Endothelial cell of umbilical vein (primary cell): ENCODE measurements at regions not wholly inside any gene's neighbourhood (a gene's known extent, or its start where the extent isn't known, plus 50 kb on each side); places are given as distances from the start of the nearest gene placed in this dataset.

Source experiments
- BruUV-seq: library from RNA; stranded (reverse); fragments of 400-500 nt; replicated peaks from 2 replicates; lab custom pipeline; 2021; lab: Mats Ljungman, UMichigan
- CTCF ChIA-PET: fragments of 300-600, 350-600 bp; sonication (Branson Sonifier 250); formaldehyde crosslinking; loops from one replicate; lab custom pipeline; 2021; ENCODE audit warnings: antibody characterized with exemption, inconsistent platforms; lab: Charles Lee
- POLR2A ChIA-PET: fragments of 300-600, 350-600 bp; sonication (Branson Sonifier 250); formaldehyde crosslinking; loops from one replicate; lab custom pipeline; 2021; ENCODE audit warnings: antibody characterized with exemption, inconsistent platforms; lab: Charles Lee
- DNase-seq: peaks from one replicate; pipeline ENCODE4 v3.0.0-alpha.2; 2011; ENCODE audit warnings: low read depth, low spot score
- FAIRE-seq: peaks from 2 replicates; lab custom pipeline; 2011; peaks lifted over from hg19 to GRCh38; lab: Jason Lieb, UNC
- H2AFZ ChIP-seq: 2 replicates; pipeline ENCODE4 v1.6.0; 2012; ENCODE audit warnings: low read depth, low read length, control low read depth, inconsistent platforms
- H3K27ac ChIP-seq: 2 replicates; pipeline ENCODE4 v1.5.1; 2011; ENCODE audit warnings: low read depth, mild to moderate bottlenecking, control low read depth, low read length, moderate library complexity; ENCODE audit not compliant: insufficient read depth
- H3K27me3 ChIP-seq, 2 experiments: 2 replicates each; pipeline versions ENCODE4 v1.6.0 to v1.6.1; 2011; ENCODE audit warnings: low read length in 2 of 2, mixed read lengths in 1 of 2; ENCODE audit not compliant: control insufficient read depth in 2 of 2, insufficient read depth in 2 of 2
- H3K36me3 ChIP-seq, 2 experiments: 2 replicates in 1 of 2; 3 replicates in 1 of 2; pipeline ENCODE4 v1.5.1; 2011; ENCODE audit warnings: low read length in 2 of 2, mild to moderate bottlenecking in 1 of 2, moderate library complexity in 1 of 2; ENCODE audit not compliant: control insufficient read depth in 2 of 2, insufficient read depth in 2 of 2; ENCODE audit errors: extremely low read depth in 1 of 2
- H3K4me1 ChIP-seq: 3 replicates; pipeline ENCODE4 v1.5.1; 2011; ENCODE audit warnings: mild to moderate bottlenecking, low read length; ENCODE audit not compliant: control insufficient read depth, insufficient read depth; ENCODE audit errors: extremely low read depth
- H3K4me2 ChIP-seq: 2 replicates; pipeline ENCODE4 v1.6.1; 2011; ENCODE audit warnings: low read length, control low read depth, mixed read lengths; ENCODE audit not compliant: insufficient read depth
- H3K4me3 ChIP-seq, 3 experiments: fragments of 200-600 bp in 1 of 3; sonication (generic), shearing (Covaris generic) in 1 of 3; replicated peaks in 1 of 3; 2 replicates each; pipeline ENCODE4 v1.5.1; 2011 to 2016; ENCODE audit warnings: control low read depth in 3 of 3, low read length in 3 of 3, mild to moderate bottlenecking in 2 of 3, inconsistent platforms in 1 of 3, low read depth in 1 of 3, moderate library complexity in 1 of 3; ENCODE audit not compliant: insufficient read depth in 1 of 3
- H3K79me2 ChIP-seq: 2 replicates; pipeline ENCODE4 v1.6.0; 2012; ENCODE audit warnings: low read length, inconsistent platforms; ENCODE audit not compliant: control insufficient read depth, insufficient read depth
- H3K9ac ChIP-seq: replicated peaks from 2 replicates; pipeline ENCODE3; 2011; ENCODE audit warnings: low read length, control low read depth; ENCODE audit not compliant: insufficient read depth; ENCODE audit errors: extremely low read depth
- H3K9me1 ChIP-seq: replicated peaks from 3 replicates; pipeline ENCODE4 v1.6.0; 2011; ENCODE audit warnings: mild to moderate bottlenecking, low read length; ENCODE audit not compliant: control insufficient read depth, insufficient read depth; ENCODE audit errors: extremely low read depth
- H3K9me3 ChIP-seq: replicated peaks from 2 replicates; pipeline ENCODE4 v1.5.1; 2012; ENCODE audit warnings: low read length, inconsistent platforms; ENCODE audit not compliant: control insufficient read depth, insufficient read depth
- H4K20me1 ChIP-seq: replicated peaks from 2 replicates; pipeline ENCODE3; 2011; ENCODE audit warnings: mild to moderate bottlenecking, low read length; ENCODE audit not compliant: control insufficient read depth, insufficient read depth; ENCODE audit errors: extremely low read depth
- CTCF ChIP-seq, 2 donors: IDR thresholded peaks; 1 replicate in 1 of 2; 2 replicates in 1 of 2; pipeline ENCODE4 v1.5.1; 2011; ENCODE audit warnings: low read length in 2 of 2, mild to moderate bottlenecking in 2 of 2, moderate library complexity in 2 of 2, control low read depth in 1 of 2, inconsistent platforms in 1 of 2, low read depth in 1 of 2; ENCODE audit not compliant: insufficient read depth in 1 of 2; ENCODE audit errors: extremely low read depth in 1 of 2
- EZH2 ChIP-seq: IDR thresholded peaks from 2 replicates; pipeline ENCODE4 v1.6.1; 2012; ENCODE audit warnings: borderline replicate concordance, low read depth, mild to moderate bottlenecking, moderate library complexity, low read length, inconsistent platforms; ENCODE audit not compliant: severe bottlenecking
- FOS ChIP-seq: IDR thresholded peaks from 2 replicates; pipeline ENCODE4 v1.6.1; 2011; ENCODE audit warnings: mild to moderate bottlenecking, low read length, moderate library complexity, borderline replicate concordance; ENCODE audit not compliant: insufficient read depth
- GATA2 ChIP-seq: IDR thresholded peaks from 2 replicates; pipeline ENCODE4 v1.7.0; 2011; ENCODE audit warnings: low read depth, mild to moderate bottlenecking, moderate library complexity, mixed read lengths, low read length; ENCODE audit not compliant: insufficient read length, insufficient read depth
- JUN ChIP-seq: IDR thresholded peaks from 2 replicates; pipeline ENCODE4 v1.6.1; 2011; ENCODE audit warnings: borderline replicate concordance, low read depth; ENCODE audit not compliant: insufficient read length, insufficient read depth
- MAX ChIP-seq: IDR thresholded peaks from 2 replicates; pipeline ENCODE4 v1.6.1; 2011; ENCODE audit not compliant: insufficient read depth, insufficient read length
- MYC ChIP-seq: IDR thresholded peaks from one replicate; pipeline ENCODE4 v1.6.1; 2011; ENCODE audit warnings: mild to moderate bottlenecking, low read depth, low read length
- POLR2A ChIP-seq: IDR thresholded peaks from 2 replicates; pipeline ENCODE4 v1.6.1; 2012; ENCODE audit warnings: low read depth, mild to moderate bottlenecking, control low read depth, low read length
- POLR2AphosphoS5 ChIP-seq: IDR thresholded peaks from 2 replicates; pipeline ENCODE4 v1.6.1; 2012; ENCODE audit warnings: low read depth, mild to moderate bottlenecking, control low read depth, low read length, moderate library complexity; ENCODE audit not compliant: insufficient read depth
- dilution Hi-C: fragments of 300-500 bp; cut with MboI; formaldehyde crosslinking; loops from one replicate; pipeline ENCODE4 v1.15.0; 2019; ENCODE audit warnings: low sequenced_read_pairs; ENCODE audit not compliant: extremely low pct_ligation_motif_present
- intact Hi-C: fragments of 100-400 bp; cut with micrococcal nuclease; formaldehyde crosslinking; loops from one replicate; pipeline ENCODE4 v1.10.0; 2022

DNA sequence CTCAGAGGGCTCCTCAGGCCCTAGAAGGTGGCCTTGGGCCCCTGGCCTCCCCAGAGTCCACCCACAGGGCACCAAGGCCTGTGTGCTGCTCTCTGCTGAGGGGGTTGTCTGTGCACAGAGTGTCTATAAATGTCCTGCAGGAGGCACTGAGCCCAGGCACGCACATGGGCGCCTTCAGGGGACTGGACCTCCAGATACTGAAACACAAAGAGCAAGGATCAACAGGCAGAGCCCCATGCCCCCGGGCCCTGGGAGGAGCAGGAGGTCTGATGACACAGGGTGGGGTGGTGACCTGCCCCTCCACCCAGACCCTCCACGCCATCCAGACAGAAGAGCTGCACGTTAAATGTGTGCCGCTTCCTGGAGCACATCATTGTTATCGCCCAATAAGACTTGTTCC lies 64.6 kb upstream of the SIMC1 start:
- intact Hi-C loops = no loop called here

More for the DNA sequence above, 64.6 kb upstream of the SIMC1 start:
- H2AFZ ChIP-seq = no peak overlapping the region
- H3K4me2 ChIP-seq = no peak overlapping the region
- H3K4me1 ChIP-seq = no peaks in the 10 kb centered on the region
- ChIA-PET POLR2A (no interaction called here), CTCF (interaction anchor here (0.8 kb wide), 1 partner anchor 21 kb away, joined by 3 read pairs; no protein-coding TSS in a partner anchor)
- BruUV-seq = no TSS peak
- no peaks in the 10 kb centered on the region for H3K9me3 ChIP-seq
- no peaks in the 10 kb centered on the region for H3K27me3 ChIP-seq
- no peaks in the 10 kb centered on the region for H3K9me1 ChIP-seq
- dilution Hi-C loops = no loop called here
- TF ChIP-seq MAX (no peak), GATA2 (no peak), CTCF (IDR thresholded peaks at IDR 0.05; ENCODE audit: extremely low read depth in 1 of 2, insufficient read depth in 1 of 2, low read depth in 1 of 2, low read length in 2 of 2) (no peak), JUN (no peak), MYC (no peak), POLR2AphosphoS5 (no peak), FOS (no peak), POLR2A (no peak), EZH2 (no peak)
- no peak overlapping the region for H3K9ac ChIP-seq
- H3K36me3 ChIP-seq = no peaks in the 10 kb centered on the region
- no peak overlapping the region for H3K27ac ChIP-seq
- FAIRE-seq (no peak), DNase-seq (no peak)
- H4K20me1 ChIP-seq = no peaks in the 10 kb centered on the region
- no peak overlapping the region for H3K4me3 ChIP-seq
- no peaks in the 10 kb centered on the region for H3K79me2 ChIP-seq
